Liver (tissue), 8 donors: ENCODE measurements at regions not wholly inside any gene's neighbourhood (a gene's known extent, or its start where the extent isn't known, plus 50 kb on each side); places are given as distances from the start of the nearest gene placed in this dataset.
A peak's percentile ranks its signal among the peaks of the same experiment; 100 is the strongest.

ENCODE experiments used
- DNase-seq: peaks from one replicate; pipeline ENCODE4 v3.0.0-alpha.2; 2017; ENCODE audit warnings: low spot score
- H3K27ac ChIP-seq, 2 donors: one replicate each; pipeline ENCODE4 v1.7.0; 2013; ENCODE audit warnings: inconsistent platforms in 2 of 2, low read length in 2 of 2, control low read depth in 1 of 2, low read depth in 1 of 2, mild to moderate bottlenecking in 1 of 2
- H3K27me3 ChIP-seq, 4 donors: one replicate each; pipeline versions ENCODE4 v1.6.1 to v1.7.0; 2013; ENCODE audit warnings: low read length in 3 of 4, inconsistent platforms in 1 of 4, mild to moderate bottlenecking in 1 of 4, moderate library complexity in 1 of 4; ENCODE audit not compliant: control insufficient read depth in 4 of 4, insufficient read depth in 4 of 4
- H3K36me3 ChIP-seq, 4 donors: one replicate each; pipeline versions ENCODE4 v1.6.1 to v1.7.0; 2013; ENCODE audit warnings: low read length in 3 of 4, mild to moderate bottlenecking in 3 of 4, low read depth in 1 of 4, moderate library complexity in 1 of 4; ENCODE audit not compliant: control insufficient read depth in 4 of 4, insufficient read depth in 3 of 4
- H3K4me1 ChIP-seq, 4 donors: one replicate each; pipeline versions ENCODE4 v1.6.1 to v1.7.0; 2013; ENCODE audit warnings: low read length in 3 of 4, mild to moderate bottlenecking in 3 of 4, moderate library complexity in 1 of 4; ENCODE audit not compliant: control insufficient read depth in 4 of 4, insufficient read depth in 4 of 4
- H3K4me3 ChIP-seq, 3 donors: one replicate each; pipeline versions ENCODE4 v1.6.1 to v1.7.0; 2013; ENCODE audit warnings: low read length in 3 of 3, control low read depth in 1 of 3, low read depth in 1 of 3, mild to moderate bottlenecking in 1 of 3
- H3K9ac ChIP-seq, 2 donors: one replicate each; pipeline ENCODE4 v1.7.0; 2013; ENCODE audit warnings: low read length in 2 of 2, mild to moderate bottlenecking in 2 of 2, moderate library complexity in 2 of 2, control low read depth in 1 of 2, low read depth in 1 of 2
- H3K9me3 ChIP-seq, 4 donors: one replicate each; pipeline versions ENCODE4 v1.6.1 to v1.7.0; 2013; ENCODE audit warnings: low read length in 3 of 4; ENCODE audit not compliant: control insufficient read depth in 4 of 4
- EGR1 ChIP-seq, 2 donors: IDR thresholded peaks; 2 replicates each; pipeline ENCODE4 v1.6.1; 2016 to 2018; ENCODE audit warnings: antibody characterized with exemption in 2 of 2, low read depth in 2 of 2
- FOXA1 ChIP-seq: IDR thresholded peaks from 2 replicates; pipeline ENCODE4 v1.6.1; 2016; ENCODE audit warnings: antibody characterized with exemption
- FOXA2 ChIP-seq: IDR thresholded peaks from 2 replicates; pipeline ENCODE4 v1.6.1; 2016; ENCODE audit warnings: antibody characterized with exemption
- GABPA ChIP-seq, 2 donors: IDR thresholded peaks in 1 of 2; conservative IDR thresholded peaks in 1 of 2; 2 replicates each; pipeline ENCODE4 v1.6.1; 2016; ENCODE audit warnings: antibody characterized with exemption in 2 of 2, mild to moderate bottlenecking in 1 of 2, moderate library complexity in 1 of 2
- HNF4A ChIP-seq, 2 donors: conservative IDR thresholded peaks; 2 replicates each; pipeline ENCODE4 v1.6.1; 2016; ENCODE audit warnings: antibody characterized with exemption in 2 of 2, mild to moderate bottlenecking in 2 of 2
- HNF4G ChIP-seq: IDR thresholded peaks from 2 replicates; pipeline ENCODE4 v1.6.1; 2016; ENCODE audit warnings: antibody characterized with exemption
- JUND ChIP-seq, 2 donors: IDR thresholded peaks; 2 replicates each; pipeline ENCODE4 v1.6.1; 2016; ENCODE audit warnings: antibody characterized with exemption in 2 of 2
- NR2F2 ChIP-seq: IDR thresholded peaks from 2 replicates; pipeline ENCODE4 v1.6.1; 2016; ENCODE audit warnings: antibody characterized with exemption
- RAD21 ChIP-seq, 2 donors: IDR thresholded peaks; 2 replicates each; pipeline ENCODE4 v1.6.1; 2016; ENCODE audit warnings: antibody characterized with exemption in 2 of 2, mild to moderate bottlenecking in 2 of 2
- RXRA ChIP-seq, 2 donors: IDR thresholded peaks; 2 replicates each; pipeline ENCODE4 v1.6.1; 2017 to 2018; ENCODE audit warnings: antibody characterized with exemption in 2 of 2, mild to moderate bottlenecking in 1 of 2
- SP1 ChIP-seq: IDR thresholded peaks from 2 replicates; pipeline ENCODE4 v1.6.1; 2018; ENCODE audit warnings: antibody characterized with exemption, mild to moderate bottlenecking
- TAF1 ChIP-seq: conservative IDR thresholded peaks from 2 replicates; pipeline ENCODE4 v1.6.1; 2016; ENCODE audit warnings: antibody characterized with exemption, mild to moderate bottlenecking
- YY1 ChIP-seq: IDR thresholded peaks from 2 replicates; pipeline ENCODE4 v1.6.1; 2016; ENCODE audit warnings: antibody characterized with exemption, mild to moderate bottlenecking
- WGBS: extraction: QIAGEN DNeasy Blood & Tissue Kit; methylation state at CpG from one replicate; pipeline ENCODE4 v1.1.7; 2013; 5-methylcytosine and 5-hydroxymethylcytosine counted together
- TF ChIP-seq, protein P1 (sequence below): fragments of 150-350 bp; IDR thresholded peaks from 2 replicates; pipeline ENCODE4 v1.5.1; 2017; ENCODE audit warnings: improper control_type of control experiment, low read depth, low read length; ENCODE audit not compliant: missing input control
- TF ChIP-seq, protein P2 (sequence below): IDR thresholded peaks from 2 replicates; pipeline ENCODE4 v1.6.1; 2016; ENCODE audit warnings: antibody characterized with exemption
- TF ChIP-seq, protein P3 (sequence below): IDR thresholded peaks from 2 replicates; pipeline ENCODE4 v1.6.1; 2016; ENCODE audit warnings: antibody characterized with exemption, mild to moderate bottlenecking
- TF ChIP-seq, protein P4 (sequence below): IDR thresholded peaks from 2 replicates; pipeline ENCODE4 v1.6.1; 2016; ENCODE audit warnings: antibody characterized with exemption
- TF ChIP-seq, protein P5 (sequence below): IDR thresholded peaks from 2 replicates; pipeline ENCODE4 v1.6.1; 2016; ENCODE audit warnings: antibody characterized with exemption
- donor health status: healthy.
- donor health status: healthy.
- donor health status: healthy.
- donor health status: healthy.
- donor health status: healthy.

DNA sequence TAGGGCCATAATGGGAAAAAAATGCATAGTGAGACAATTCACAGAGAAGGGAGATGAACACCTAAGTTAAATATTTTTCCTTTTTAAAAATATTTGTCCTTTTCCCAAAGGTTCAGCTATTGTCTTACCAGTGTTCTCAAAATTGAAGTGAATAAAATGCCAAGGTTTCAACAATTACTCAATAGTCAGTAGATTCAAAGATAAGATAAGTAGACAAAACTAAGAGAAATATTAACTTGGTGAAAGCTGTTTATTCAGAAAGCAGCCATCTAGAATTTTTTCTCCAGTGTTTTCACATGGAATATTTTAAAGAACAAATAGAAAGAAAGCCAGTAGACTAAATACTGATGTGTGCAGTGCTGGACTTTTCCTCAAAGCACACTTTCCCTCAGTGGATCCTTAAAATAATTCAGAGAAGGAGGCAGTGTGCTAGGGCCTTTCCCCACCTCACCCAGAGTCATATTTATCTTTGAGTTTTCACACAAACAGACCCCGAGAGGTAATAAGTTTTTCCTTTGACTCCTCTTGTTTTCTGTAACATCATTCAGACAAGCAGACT lies 144.5 kb upstream of the PLEKHG7 start:
- TF ChIP-seq, protein P1, sequence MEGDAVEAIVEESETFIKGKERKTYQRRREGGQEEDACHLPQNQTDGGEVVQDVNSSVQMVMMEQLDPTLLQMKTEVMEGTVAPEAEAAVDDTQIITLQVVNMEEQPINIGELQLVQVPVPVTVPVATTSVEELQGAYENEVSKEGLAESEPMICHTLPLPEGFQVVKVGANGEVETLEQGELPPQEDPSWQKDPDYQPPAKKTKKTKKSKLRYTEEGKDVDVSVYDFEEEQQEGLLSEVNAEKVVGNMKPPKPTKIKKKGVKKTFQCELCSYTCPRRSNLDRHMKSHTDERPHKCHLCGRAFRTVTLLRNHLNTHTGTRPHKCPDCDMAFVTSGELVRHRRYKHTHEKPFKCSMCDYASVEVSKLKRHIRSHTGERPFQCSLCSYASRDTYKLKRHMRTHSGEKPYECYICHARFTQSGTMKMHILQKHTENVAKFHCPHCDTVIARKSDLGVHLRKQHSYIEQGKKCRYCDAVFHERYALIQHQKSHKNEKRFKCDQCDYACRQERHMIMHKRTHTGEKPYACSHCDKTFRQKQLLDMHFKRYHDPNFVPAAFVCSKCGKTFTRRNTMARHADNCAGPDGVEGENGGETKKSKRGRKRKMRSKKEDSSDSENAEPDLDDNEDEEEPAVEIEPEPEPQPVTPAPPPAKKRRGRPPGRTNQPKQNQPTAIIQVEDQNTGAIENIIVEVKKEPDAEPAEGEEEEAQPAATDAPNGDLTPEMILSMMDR: no peak
- TF ChIP-seq YY1 (peak; percentile 52), HNF4A (conservative IDR thresholded peaks at IDR 0.05) (peak; percentile 13 to 38), NR2F2 (no peak), RAD21 (IDR thresholded peaks at IDR 0.05) (no peak), FOXA1 (no peak), TAF1 (no peak), SP1 (no peak), FOXA2 (no peak), EGR1 (IDR thresholded peaks at IDR 0.05; ENCODE audit: low read depth in 2 of 2) (no peak), GABPA (IDR thresholded peaks at IDR 0.05 in 1 of 2, conservative IDR thresholded peaks at IDR 0.05 in 1 of 2) (no peak), JUND (IDR thresholded peaks at IDR 0.05) (peak in 1 of 2 donors; percentile 20), HNF4G (no peak), RXRA (IDR thresholded peaks at IDR 0.05) (peak in 1 of 2 donors; percentile 28)
- TF ChIP-seq, protein P2, sequence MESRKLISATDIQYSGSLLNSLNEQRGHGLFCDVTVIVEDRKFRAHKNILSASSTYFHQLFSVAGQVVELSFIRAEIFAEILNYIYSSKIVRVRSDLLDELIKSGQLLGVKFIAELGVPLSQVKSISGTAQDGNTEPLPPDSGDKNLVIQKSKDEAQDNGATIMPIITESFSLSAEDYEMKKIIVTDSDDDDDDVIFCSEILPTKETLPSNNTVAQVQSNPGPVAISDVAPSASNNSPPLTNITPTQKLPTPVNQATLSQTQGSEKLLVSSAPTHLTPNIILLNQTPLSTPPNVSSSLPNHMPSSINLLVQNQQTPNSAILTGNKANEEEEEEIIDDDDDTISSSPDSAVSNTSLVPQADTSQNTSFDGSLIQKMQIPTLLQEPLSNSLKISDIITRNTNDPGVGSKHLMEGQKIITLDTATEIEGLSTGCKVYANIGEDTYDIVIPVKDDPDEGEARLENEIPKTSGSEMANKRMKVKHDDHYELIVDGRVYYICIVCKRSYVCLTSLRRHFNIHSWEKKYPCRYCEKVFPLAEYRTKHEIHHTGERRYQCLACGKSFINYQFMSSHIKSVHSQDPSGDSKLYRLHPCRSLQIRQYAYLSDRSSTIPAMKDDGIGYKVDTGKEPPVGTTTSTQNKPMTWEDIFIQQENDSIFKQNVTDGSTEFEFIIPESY: no peak
- TF ChIP-seq, protein P3, sequence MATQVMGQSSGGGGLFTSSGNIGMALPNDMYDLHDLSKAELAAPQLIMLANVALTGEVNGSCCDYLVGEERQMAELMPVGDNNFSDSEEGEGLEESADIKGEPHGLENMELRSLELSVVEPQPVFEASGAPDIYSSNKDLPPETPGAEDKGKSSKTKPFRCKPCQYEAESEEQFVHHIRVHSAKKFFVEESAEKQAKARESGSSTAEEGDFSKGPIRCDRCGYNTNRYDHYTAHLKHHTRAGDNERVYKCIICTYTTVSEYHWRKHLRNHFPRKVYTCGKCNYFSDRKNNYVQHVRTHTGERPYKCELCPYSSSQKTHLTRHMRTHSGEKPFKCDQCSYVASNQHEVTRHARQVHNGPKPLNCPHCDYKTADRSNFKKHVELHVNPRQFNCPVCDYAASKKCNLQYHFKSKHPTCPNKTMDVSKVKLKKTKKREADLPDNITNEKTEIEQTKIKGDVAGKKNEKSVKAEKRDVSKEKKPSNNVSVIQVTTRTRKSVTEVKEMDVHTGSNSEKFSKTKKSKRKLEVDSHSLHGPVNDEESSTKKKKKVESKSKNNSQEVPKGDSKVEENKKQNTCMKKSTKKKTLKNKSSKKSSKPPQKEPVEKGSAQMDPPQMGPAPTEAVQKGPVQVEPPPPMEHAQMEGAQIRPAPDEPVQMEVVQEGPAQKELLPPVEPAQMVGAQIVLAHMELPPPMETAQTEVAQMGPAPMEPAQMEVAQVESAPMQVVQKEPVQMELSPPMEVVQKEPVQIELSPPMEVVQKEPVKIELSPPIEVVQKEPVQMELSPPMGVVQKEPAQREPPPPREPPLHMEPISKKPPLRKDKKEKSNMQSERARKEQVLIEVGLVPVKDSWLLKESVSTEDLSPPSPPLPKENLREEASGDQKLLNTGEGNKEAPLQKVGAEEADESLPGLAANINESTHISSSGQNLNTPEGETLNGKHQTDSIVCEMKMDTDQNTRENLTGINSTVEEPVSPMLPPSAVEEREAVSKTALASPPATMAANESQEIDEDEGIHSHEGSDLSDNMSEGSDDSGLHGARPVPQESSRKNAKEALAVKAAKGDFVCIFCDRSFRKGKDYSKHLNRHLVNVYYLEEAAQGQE: no peak
- TF ChIP-seq, protein P4, sequence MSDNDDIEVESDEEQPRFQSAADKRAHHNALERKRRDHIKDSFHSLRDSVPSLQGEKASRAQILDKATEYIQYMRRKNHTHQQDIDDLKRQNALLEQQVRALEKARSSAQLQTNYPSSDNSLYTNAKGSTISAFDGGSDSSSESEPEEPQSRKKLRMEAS: no peak
- TF ChIP-seq, protein P5, sequence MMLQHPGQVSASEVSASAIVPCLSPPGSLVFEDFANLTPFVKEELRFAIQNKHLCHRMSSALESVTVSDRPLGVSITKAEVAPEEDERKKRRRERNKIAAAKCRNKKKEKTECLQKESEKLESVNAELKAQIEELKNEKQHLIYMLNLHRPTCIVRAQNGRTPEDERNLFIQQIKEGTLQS: no peak
- 34% methylated on average over 1 of the region's 1 CpG for WGBS

More for the DNA sequence above, 144.5 kb upstream of the PLEKHG7 start:
- no peak overlapping the region for H3K4me3 ChIP-seq
- no peak overlapping the region for H3K9ac ChIP-seq
- H3K36me3 ChIP-seq: no peaks in the 10 kb centered on the region
- no peaks in the 10 kb centered on the region for H3K9me3 ChIP-seq
- peak overlapping the region; percentile 1 to 25 for H3K27ac ChIP-seq
- DNase-seq: no peak
- H3K27me3 ChIP-seq: no peaks in the 10 kb centered on the region
- H3K4me1 ChIP-seq: peaks cover 3 to 34% (median 22%) of the 10 kb centered on the region in 4 donors
